Smooth muscle cell (in vitro differentiated cells): ENCODE measurements at regions not wholly inside any gene's neighbourhood (a gene's known extent, or its start where the extent isn't known, plus 50 kb on each side); places are given as distances from the start of the nearest gene placed in this dataset.

Experiments
- DNase-seq: peaks from one replicate; lab custom pipeline; 2025; ENCODE audit not compliant: unreplicated experiment; lab: John Stamatoyannopoulos, UW
- H2AFZ ChIP-seq: fragments of 200-600 bp; sonication (generic); 2 replicates; pipeline ENCODE4 v1.6.0; 2016; ENCODE audit warnings: antibody characterized with exemption, low read depth, mild to moderate bottlenecking
- H3F3A ChIP-seq: fragments of 200-600 bp; sonication (generic); 2 replicates; pipeline ENCODE4 v1.6.0; 2017; ENCODE audit warnings: antibody characterized with exemption, low read depth
- H3K27ac ChIP-seq: fragments of 200-600 bp; sonication (generic); 2 replicates; pipeline ENCODE4 v1.5.1; 2016; ENCODE audit warnings: low read depth, mild to moderate bottlenecking
- H3K27me3 ChIP-seq: fragments of 200-600 bp; sonication (generic); 2 replicates; pipeline ENCODE4 v1.6.1; 2016; ENCODE audit warnings: low read depth, mild to moderate bottlenecking
- H3K36me3 ChIP-seq: fragments of 200-600 bp; sonication (generic); 2 replicates; pipeline ENCODE4 v1.5.1; 2016; ENCODE audit warnings: low read depth
- H3K4me1 ChIP-seq: fragments of 200-600 bp; sonication (generic); 2 replicates; pipeline ENCODE4 v1.5.1; 2016; ENCODE audit warnings: low read depth
- H3K4me2 ChIP-seq: fragments of 200-600 bp; sonication (generic); 2 replicates; pipeline ENCODE4 v1.6.0; 2016; ENCODE audit warnings: mild to moderate bottlenecking
- H3K4me3 ChIP-seq: fragments of 200-600 bp; sonication (generic); 2 replicates; pipeline ENCODE4 v1.5.1; 2016; ENCODE audit warnings: mild to moderate bottlenecking
- H3K79me2 ChIP-seq: fragments of 200-600 bp; sonication (generic); 2 replicates; pipeline ENCODE4 v1.6.0; 2016; ENCODE audit warnings: low read depth, mild to moderate bottlenecking
- H3K9ac ChIP-seq: fragments of 200-600 bp; sonication (generic); 2 replicates; pipeline ENCODE4 v1.6.0; 2016; ENCODE audit warnings: low read depth
- H3K9me3 ChIP-seq: fragments of 200-600 bp; sonication (generic); replicated peaks from 2 replicates; pipeline ENCODE4 v1.5.1; 2016; ENCODE audit warnings: low read depth
- H4K20me1 ChIP-seq: fragments of 200-600 bp; sonication (generic); 2 replicates; pipeline ENCODE4 v1.6.0; 2016; ENCODE audit warnings: low read depth
- CTCF ChIP-seq: fragments of 200-600 bp; sonication (generic); IDR thresholded peaks from 2 replicates; pipeline ENCODE4 v1.5.1; 2017; ENCODE audit warnings: borderline replicate concordance, mild to moderate bottlenecking, antibody characterized with exemption; ENCODE audit not compliant: insufficient read depth, poor library complexity, severe bottlenecking
- WGBS: methylation state at CpG from one replicate; pipeline ENCODE4 v1.1.7; 2016; ENCODE audit warnings: low lambda C conversion rate; 5-methylcytosine and 5-hydroxymethylcytosine counted together

- Histone ChIP-seq H3K4me3 (no peak overlapping the region), H3K9ac (no peak overlapping the region), H3F3A (peaks cover 4% of the 10 kb centered on the region), H4K20me1 (no peaks in the 10 kb centered on the region), H3K36me3 (no peaks in the 10 kb centered on the region), H3K27ac (peak overlapping the region; percentile 92), H3K4me2 (peak overlapping the region; percentile 59), H3K79me2 (no peaks in the 10 kb centered on the region), H3K9me3 (no peaks in the 10 kb centered on the region), H3K27me3 (no peaks in the 10 kb centered on the region), H2AFZ (no peak overlapping the region), H3K4me1 (peaks cover 38% of the 10 kb centered on the region)
- no peak for DNase-seq
- TF ChIP-seq CTCF, result no peak
- 70% methylated on average over 4 of the region's 4 CpGs for WGBS
These were observed 193.0 kb upstream of the TPM1 start for GRCh38 chr15:62849316-62850106.

- Histone ChIP-seq H4K20me1 (no peaks in the 10 kb centered on the region), H3K36me3 (no peaks in the 10 kb centered on the region), H3K4me3 (no peak overlapping the region), H3K4me2 (peak overlapping the region; percentile 59), H3K79me2 (no peaks in the 10 kb centered on the region), H3K27me3 (no peaks in the 10 kb centered on the region), H3K9ac (no peak overlapping the region), H3K9me3 (no peaks in the 10 kb centered on the region), H3K4me1 (peaks cover 31% of the 10 kb centered on the region), H3K27ac (peak overlapping the region; percentile 92), H3F3A (peaks cover 4% of the 10 kb centered on the region), H2AFZ (no peak overlapping the region)
- 69% methylated on average over 9 of the region's 9 CpGs for WGBS
- DNase-seq, result no peak
- TF ChIP-seq CTCF, result no peak
These were observed 192.2 kb upstream of the TPM1 start for GRCh38 chr15:62850318-62850717.

GRCh38 chr15:62850791-62851291, 191.7 kb upstream of the TPM1 start:
- H4K20me1 ChIP-seq, result no peaks in the 10 kb centered on the region
- DNase-seq, result no peak
- peak overlapping the region; percentile 92 for H3K27ac ChIP-seq
- TF ChIP-seq CTCF, result no peak
- peak overlapping the region; percentile 36 for H2AFZ ChIP-seq
- H3K4me2 ChIP-seq, result peak overlapping the region; percentile 70
- H3K79me2 ChIP-seq, result no peaks in the 10 kb centered on the region
- H3K27me3 ChIP-seq, result no peaks in the 10 kb centered on the region
- WGBS, result 8% methylated on average over 9 of the region's 9 CpGs
- H3K9me3 ChIP-seq, result no peaks in the 10 kb centered on the region
- peaks cover 26% of the 10 kb centered on the region for H3K4me1 ChIP-seq
- no peak overlapping the region for H3K4me3 ChIP-seq
- H3K36me3 ChIP-seq, result no peaks in the 10 kb centered on the region
- peaks cover 4% of the 10 kb centered on the region for H3F3A ChIP-seq
- peak overlapping the region; percentile 69 for H3K9ac ChIP-seq
